ENCODE measurements at regions not wholly inside any gene's neighbourhood (a gene's known extent, or its start where the extent isn't known, plus 50 kb on each side); places are given as distances from the start of the nearest gene placed in this dataset.

GRCh38 chr4:53659112-53659511, 67.8 kb upstream of the LNX1 start:
- no TSS peak for BruUV-seq (replicated peaks)
- Histone ChIP-seq H3K36me3 (ENCODE audit: insufficient read depth, low read length, poor library complexity, severe bottlenecking) (no peaks in the 10 kb centered on the region), H3K4me3 (ENCODE audit: low read depth, low read length, poor library complexity, severe bottlenecking) (no peak overlapping the region), H3K27me3 (replicated peaks; ENCODE audit: insufficient read depth, low read depth, low read length, poor library complexity) (no peaks in the 10 kb centered on the region), H3K27ac (ENCODE audit: low read depth, low read length, poor library complexity, severe bottlenecking) (no peak overlapping the region), H3K9me3 (ENCODE audit: low read depth, low read length, poor library complexity, severe bottlenecking) (no peaks in the 10 kb centered on the region), H3K4me1 (ENCODE audit: insufficient read depth, low read length, poor library complexity, severe bottlenecking) (no peaks in the 10 kb centered on the region)
- intact Hi-C loops (cut with micrococcal nuclease; ENCODE audit: unreplicated experiment), result no loop called here
- no peak for DNase-seq (ENCODE audit: low spot score)
- POLR2A ChIA-PET (ENCODE audit: low non-redundant PET), result no interaction called here
- CTCF ChIA-PET, result no interaction called here
- TF ChIP-seq, protein P1, sequence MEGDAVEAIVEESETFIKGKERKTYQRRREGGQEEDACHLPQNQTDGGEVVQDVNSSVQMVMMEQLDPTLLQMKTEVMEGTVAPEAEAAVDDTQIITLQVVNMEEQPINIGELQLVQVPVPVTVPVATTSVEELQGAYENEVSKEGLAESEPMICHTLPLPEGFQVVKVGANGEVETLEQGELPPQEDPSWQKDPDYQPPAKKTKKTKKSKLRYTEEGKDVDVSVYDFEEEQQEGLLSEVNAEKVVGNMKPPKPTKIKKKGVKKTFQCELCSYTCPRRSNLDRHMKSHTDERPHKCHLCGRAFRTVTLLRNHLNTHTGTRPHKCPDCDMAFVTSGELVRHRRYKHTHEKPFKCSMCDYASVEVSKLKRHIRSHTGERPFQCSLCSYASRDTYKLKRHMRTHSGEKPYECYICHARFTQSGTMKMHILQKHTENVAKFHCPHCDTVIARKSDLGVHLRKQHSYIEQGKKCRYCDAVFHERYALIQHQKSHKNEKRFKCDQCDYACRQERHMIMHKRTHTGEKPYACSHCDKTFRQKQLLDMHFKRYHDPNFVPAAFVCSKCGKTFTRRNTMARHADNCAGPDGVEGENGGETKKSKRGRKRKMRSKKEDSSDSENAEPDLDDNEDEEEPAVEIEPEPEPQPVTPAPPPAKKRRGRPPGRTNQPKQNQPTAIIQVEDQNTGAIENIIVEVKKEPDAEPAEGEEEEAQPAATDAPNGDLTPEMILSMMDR (conservative IDR thresholded peaks at IDR 0.05; ENCODE audit: low read depth, low read length), result no peak
- TF ChIP-seq EZH2 (IDR thresholded peaks at IDR 0.05; ENCODE audit: borderline replicate concordance, low read depth, low read length, poor library complexity, severe bottlenecking), result no peak

- ChIA-PET CTCF (no interaction called here), POLR2A (ENCODE audit: low non-redundant PET) (no interaction called here)
- no peaks in the 10 kb centered on the region for H3K9me3 ChIP-seq (ENCODE audit: low read depth, low read length, poor library complexity, severe bottlenecking)
- H3K4me3 ChIP-seq (ENCODE audit: low read depth, low read length, poor library complexity, severe bottlenecking), result no peak overlapping the region
- H3K4me1 ChIP-seq (ENCODE audit: insufficient read depth, low read length, poor library complexity, severe bottlenecking), result no peaks in the 10 kb centered on the region
- no peak for DNase-seq (ENCODE audit: low spot score)
- intact Hi-C loops (cut with micrococcal nuclease; ENCODE audit: unreplicated experiment), result no loop called here
- no peak overlapping the region for H3K27ac ChIP-seq (ENCODE audit: low read depth, low read length, poor library complexity, severe bottlenecking)
- H3K36me3 ChIP-seq (ENCODE audit: insufficient read depth, low read length, poor library complexity, severe bottlenecking), result no peaks in the 10 kb centered on the region
- TF ChIP-seq EZH2 (IDR thresholded peaks at IDR 0.05; ENCODE audit: borderline replicate concordance, low read depth, low read length, poor library complexity, severe bottlenecking), result no peak
- TF ChIP-seq, protein P1 (conservative IDR thresholded peaks at IDR 0.05; ENCODE audit: low read depth, low read length), result no peak
- BruUV-seq (replicated peaks), result no TSS peak
- no peaks in the 10 kb centered on the region for H3K27me3 ChIP-seq (replicated peaks; ENCODE audit: insufficient read depth, low read depth, low read length, poor library complexity)
Measured at GRCh38 chr4:53658029-53658428, 66.7 kb upstream of the LNX1 start.

GRCh38 chr4:53656421-53656981, 65.2 kb upstream of the LNX1 start:
- TF ChIP-seq, protein P1 (conservative IDR thresholded peaks at IDR 0.05; ENCODE audit: low read depth, low read length), result no peak
- no peak for TF ChIP-seq EZH2 (IDR thresholded peaks at IDR 0.05; ENCODE audit: borderline replicate concordance, low read depth, low read length, poor library complexity, severe bottlenecking)
- no TSS peak for BruUV-seq (replicated peaks)
- Histone ChIP-seq H3K4me1 (ENCODE audit: insufficient read depth, low read length, poor library complexity, severe bottlenecking) (no peaks in the 10 kb centered on the region), H3K36me3 (ENCODE audit: insufficient read depth, low read length, poor library complexity, severe bottlenecking) (no peaks in the 10 kb centered on the region), H3K27me3 (replicated peaks; ENCODE audit: insufficient read depth, low read depth, low read length, poor library complexity) (no peaks in the 10 kb centered on the region), H3K27ac (ENCODE audit: low read depth, low read length, poor library complexity, severe bottlenecking) (no peak overlapping the region), H3K4me3 (ENCODE audit: low read depth, low read length, poor library complexity, severe bottlenecking) (no peak overlapping the region), H3K9me3 (ENCODE audit: low read depth, low read length, poor library complexity, severe bottlenecking) (no peaks in the 10 kb centered on the region)
- intact Hi-C loops (cut with micrococcal nuclease; ENCODE audit: unreplicated experiment), result no loop called here
- DNase-seq (ENCODE audit: low spot score), result no peak
- ChIA-PET POLR2A (ENCODE audit: low non-redundant PET) (no interaction called here), CTCF (no interaction called here)
